ENCODE measurements at regions not wholly inside any gene's neighbourhood (a gene's known extent, or its start where the extent isn't known, plus 50 kb on each side); places are given as distances from the start of the nearest gene placed in this dataset.

- TF ChIP-seq POLR2A (IDR thresholded peaks at IDR 0.05) (no peak), CTCF (IDR thresholded peaks at IDR 0.05) (no peak), EP300 (IDR thresholded peaks at IDR 0.05) (no peak)
These were observed 239.1 kb upstream of the CNTNAP4 start for GRCh38 chr16:76038097-76038496.
